ENCODE measurements at regions not wholly inside any gene's neighbourhood (a gene's known extent, or its start where the extent isn't known, plus 50 kb on each side); places are given as distances from the start of the nearest gene placed in this dataset.

DNA sequence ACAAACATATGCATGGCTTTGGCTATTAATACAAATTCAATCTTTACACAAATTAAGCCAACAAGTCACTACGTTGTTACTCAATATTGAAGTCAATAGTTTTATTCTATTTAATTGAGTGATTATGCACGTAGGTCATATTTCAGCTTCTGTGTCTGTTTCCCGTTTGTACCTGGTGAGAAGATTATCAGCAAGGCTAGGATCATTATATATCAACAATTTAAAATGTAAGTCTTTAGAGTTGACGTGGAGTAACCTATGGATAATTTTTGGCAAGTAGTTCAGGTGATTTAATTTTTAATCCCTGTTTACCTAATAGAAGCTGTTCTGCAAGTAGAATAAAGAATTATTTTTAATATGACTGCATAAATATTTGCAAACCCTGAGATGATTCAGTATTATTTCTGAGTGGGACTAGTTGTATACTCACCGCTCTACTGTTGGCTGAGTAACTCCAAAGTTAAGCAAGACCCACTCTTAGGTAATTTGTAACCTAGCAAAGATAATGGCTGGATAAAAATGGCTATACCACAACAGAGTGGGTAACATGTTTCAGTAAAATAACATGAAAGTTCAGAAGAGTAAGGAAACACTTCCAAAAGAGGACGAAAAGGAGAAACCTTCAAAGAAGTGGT, 161.0 kb downstream of the HGF start:
- no peak for TF ChIP-seq EZH2 (IDR thresholded peaks at IDR 0.05; ENCODE audit: borderline replicate concordance, low read length)
- TF ChIP-seq, protein P1, sequence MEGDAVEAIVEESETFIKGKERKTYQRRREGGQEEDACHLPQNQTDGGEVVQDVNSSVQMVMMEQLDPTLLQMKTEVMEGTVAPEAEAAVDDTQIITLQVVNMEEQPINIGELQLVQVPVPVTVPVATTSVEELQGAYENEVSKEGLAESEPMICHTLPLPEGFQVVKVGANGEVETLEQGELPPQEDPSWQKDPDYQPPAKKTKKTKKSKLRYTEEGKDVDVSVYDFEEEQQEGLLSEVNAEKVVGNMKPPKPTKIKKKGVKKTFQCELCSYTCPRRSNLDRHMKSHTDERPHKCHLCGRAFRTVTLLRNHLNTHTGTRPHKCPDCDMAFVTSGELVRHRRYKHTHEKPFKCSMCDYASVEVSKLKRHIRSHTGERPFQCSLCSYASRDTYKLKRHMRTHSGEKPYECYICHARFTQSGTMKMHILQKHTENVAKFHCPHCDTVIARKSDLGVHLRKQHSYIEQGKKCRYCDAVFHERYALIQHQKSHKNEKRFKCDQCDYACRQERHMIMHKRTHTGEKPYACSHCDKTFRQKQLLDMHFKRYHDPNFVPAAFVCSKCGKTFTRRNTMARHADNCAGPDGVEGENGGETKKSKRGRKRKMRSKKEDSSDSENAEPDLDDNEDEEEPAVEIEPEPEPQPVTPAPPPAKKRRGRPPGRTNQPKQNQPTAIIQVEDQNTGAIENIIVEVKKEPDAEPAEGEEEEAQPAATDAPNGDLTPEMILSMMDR (conservative IDR thresholded peaks at IDR 0.05 in 1 of 2, IDR thresholded peaks at IDR 0.05 in 1 of 2; ENCODE audit: extremely low read depth in 1 of 2, insufficient read depth in 1 of 2, low read depth in 1 of 2, low read length in 2 of 2), result no peak
